Epithelial cell of prostate (primary cell): ENCODE measurements at regions not wholly inside any gene's neighbourhood (a gene's known extent, or its start where the extent isn't known, plus 50 kb on each side); places are given as distances from the start of the nearest gene placed in this dataset.

Experiments used
- DNase-seq: peaks from one replicate; pipeline ENCODE4 v3.0.0-alpha.2; 2011; ENCODE audit warnings: low read depth, low spot score
- H3K27ac ChIP-seq: fragments of 450-650 bp; 2 replicates; pipeline ENCODE4 v1.5.1; 2017; ENCODE audit warnings: mild to moderate bottlenecking

DNA sequence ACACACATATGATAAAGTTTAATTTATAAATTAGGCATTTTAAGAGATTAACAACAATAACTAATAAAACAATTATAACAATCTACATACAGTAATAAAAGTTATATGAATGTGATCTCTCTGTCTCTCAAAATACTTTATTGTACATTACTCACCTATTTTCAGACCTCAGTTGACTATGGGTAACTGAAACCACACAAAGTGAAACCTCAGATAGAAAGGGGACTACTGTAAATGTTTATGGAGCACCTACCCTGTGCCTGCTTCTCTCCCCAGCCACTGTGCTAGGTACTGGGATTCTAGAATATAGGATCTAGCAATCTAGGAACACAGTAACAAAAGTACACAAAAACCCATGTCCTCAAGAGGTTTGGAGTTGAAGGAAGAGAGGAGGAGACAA lies 63.4 kb upstream of the BTN3A2 start:
- no peak overlapping the region for H3K27ac ChIP-seq
- no peak for DNase-seq

DNA sequence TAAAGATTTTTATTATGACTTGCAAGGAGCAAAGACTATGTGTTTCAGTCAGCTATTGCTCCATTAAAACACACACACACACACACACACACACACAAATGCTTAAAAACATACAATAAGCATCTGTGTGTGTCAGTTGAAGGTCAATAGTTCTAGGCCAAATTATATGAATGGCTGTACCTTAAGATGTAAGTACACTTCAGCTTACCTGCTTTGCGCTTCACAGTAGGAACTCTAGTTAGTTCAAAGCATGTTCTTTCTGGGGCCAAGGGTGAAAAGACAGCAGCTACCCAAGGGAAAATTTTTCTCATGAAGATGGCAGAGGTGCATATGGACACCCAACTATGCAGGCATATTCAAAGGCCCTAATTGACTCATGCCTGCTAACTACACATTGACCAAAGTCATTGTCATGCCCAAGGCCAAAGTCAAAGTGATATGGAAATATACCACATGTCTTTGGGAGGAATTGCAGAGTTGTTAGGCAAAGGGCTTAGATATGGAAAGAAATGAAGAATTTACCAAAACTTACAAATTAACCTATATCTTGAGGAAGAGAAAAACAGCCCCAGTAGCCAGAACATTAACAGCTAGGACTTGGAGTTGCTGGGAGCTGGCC lies 61.9 kb upstream of the BTN3A2 start:
- H3K27ac ChIP-seq, result no peak overlapping the region
- DNase-seq, result no peak

DNA sequence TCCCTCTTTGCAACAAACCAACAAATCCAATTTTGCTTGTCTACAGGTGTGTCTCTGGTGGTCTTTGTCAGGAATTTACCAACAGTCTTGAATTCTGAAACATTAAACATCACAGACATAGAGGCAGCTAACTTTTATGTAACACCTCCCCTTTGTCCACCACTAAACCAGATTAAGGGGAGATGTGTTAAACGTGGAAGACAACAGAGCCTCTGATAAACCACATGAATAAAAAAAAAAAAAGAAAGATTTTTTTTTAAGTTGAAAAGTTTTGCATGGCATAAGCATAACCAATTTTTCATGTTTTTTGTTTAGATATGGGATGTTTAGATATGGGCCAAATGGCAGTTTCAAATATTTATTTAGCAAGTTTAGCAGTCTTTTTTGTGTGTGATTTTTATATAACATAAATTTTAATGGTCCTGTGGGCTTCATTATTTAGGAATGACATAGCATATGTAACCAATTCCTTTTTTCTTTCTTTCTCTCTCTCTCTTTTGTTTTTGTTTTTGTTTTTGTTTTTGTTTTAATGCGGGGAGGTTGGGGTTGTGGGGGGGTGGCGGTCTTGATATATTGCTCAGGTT lies 60.7 kb upstream of the BTN3A2 start:
- DNase-seq, result no peak
- H3K27ac ChIP-seq, result peak overlapping the region; percentile 79

DNA sequence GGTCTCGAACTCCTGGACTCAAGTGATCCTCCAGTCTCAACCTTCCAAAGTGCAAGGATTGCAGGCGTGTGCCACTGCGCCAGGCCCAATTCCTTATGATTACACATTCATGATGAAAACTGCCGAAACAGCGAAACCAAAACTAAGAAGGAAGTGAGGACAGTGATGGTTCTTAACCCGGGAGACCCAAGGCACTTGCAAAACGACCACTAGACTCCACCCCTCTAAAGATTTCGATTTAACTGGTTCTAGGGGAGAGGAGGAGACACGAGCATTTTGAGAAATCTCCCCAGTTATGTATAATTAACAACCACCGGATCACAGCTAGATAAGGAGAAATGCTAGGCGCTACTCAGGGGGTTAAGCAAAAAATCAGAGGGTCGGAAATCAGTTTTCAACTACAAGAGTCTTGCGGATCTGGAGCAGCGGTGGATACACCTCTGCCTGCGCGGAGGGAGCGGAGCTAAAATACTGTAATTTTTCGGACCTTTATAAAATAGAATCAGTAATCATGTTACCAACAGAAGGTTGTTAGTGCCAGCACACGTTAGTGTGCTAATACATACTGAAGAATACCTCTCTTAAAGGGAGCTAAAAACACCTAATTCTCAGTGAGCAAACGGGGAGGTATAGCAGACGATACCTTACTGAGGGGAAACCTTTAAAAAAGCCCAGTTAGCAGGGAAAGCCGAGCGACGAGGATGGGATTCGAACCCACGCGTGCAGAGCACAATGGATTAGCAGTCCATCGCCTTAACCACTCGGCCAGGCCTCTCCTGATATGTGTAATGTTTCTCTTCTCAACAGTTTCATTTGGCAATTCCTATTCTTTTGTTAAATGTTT lies 60.0 kb upstream of the BTN3A2 start:
- no peak for DNase-seq
- peak overlapping the region; percentile 79 for H3K27ac ChIP-seq

DNA sequence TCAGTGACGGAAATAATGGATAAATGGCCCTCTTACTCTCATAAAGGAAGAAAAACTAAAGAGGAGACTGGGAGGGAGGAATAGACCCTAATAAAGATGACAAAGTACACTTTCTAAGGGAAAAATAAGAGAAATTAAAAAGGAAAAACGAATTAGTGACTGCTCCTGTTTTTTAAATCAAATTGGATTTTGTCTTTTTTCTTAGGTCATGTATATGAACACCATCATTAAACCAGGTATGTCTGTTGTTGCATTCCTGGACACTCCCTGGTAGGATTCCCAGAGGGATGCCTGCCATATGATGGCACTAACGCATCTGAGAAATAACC lies 59.4 kb upstream of the BTN3A2 start:
- DNase-seq, result no peak
- peak overlapping the region; percentile 79 for H3K27ac ChIP-seq

DNA sequence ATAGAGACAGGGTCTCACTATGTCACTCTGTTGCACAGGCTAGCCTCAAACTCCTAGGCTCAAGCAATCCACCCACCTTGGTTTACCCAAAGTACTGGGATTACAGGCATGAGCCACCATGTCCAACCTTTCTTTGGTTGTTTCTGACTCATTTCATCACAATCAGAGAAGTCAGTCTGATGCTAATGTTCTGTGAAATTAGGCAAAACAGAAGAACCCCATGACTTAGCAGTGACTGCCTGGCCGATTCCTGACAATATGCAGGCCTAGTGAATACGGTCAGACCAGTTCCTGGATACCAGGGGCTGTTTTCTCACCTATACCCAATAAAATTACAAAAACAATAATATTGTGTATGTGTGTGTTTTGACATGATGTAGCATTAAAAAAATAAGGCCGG lies 58.8 kb upstream of the BTN3A2 start:
- DNase-seq, result no peak
- no peak overlapping the region for H3K27ac ChIP-seq

DNA sequence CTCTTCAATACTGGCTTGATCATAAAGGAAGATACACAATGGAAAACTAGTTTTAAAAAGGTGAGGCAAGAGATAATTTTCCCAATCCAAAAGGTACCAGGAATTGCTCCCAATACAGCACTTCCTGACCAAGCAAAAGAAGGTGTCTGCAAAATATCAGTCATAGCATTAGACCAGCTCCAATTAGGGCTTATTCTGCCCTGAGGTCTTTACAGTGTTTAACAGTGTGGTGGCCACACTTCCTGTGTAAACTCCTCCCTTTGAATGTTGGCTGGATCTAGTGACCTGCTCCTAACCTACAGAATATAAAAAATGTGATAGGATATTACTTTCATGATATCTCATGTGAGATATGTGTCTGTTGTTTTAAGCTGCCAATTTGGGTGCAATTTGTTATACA lies 57.1 kb upstream of the BTN3A2 start:
- peak overlapping the region; percentile 12 for H3K27ac ChIP-seq
- DNase-seq, result no peak

DNA sequence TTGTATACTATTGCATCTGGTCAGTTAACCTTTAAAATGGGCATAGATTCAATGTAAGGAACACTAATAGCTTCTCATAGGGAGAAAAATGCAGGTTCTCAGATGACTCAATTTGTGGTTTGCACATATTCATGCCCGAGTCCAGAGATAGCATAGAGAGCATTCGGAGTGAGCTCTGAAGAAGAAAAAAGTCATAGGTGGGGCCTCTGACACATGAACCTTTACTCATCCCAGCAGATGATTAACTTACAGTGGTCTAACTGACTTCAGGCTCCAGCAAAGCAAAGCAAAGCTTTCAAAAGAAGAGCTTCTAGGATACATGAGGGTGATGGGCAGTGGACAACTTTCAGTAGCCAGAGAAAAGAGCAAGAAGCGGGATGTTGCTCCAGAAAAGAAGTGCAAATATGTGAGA lies 55.3 kb upstream of the BTN3A2 start:
- H3K27ac ChIP-seq, result peak overlapping the region; percentile 72
- no peak for DNase-seq

DNA sequence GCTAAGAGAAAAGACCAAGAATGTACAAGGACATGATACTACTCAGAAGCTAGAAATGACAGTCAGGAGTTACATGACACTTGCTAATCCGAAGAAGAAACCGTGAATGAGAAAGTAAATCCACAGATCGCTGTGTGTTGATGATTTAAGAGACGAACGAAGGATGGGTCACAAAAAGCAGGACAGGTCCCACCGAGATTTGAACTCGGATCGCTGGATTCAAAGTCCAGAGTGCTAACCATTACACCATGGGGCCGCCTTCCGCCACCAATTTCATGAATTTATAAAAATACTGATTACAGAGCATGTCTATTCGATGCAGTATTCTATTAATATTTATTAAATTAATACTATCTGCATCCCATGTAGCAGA lies 54.0 kb upstream of the BTN3A2 start:
- H3K27ac ChIP-seq, result peak overlapping the region; percentile 72
- no peak for DNase-seq

DNA sequence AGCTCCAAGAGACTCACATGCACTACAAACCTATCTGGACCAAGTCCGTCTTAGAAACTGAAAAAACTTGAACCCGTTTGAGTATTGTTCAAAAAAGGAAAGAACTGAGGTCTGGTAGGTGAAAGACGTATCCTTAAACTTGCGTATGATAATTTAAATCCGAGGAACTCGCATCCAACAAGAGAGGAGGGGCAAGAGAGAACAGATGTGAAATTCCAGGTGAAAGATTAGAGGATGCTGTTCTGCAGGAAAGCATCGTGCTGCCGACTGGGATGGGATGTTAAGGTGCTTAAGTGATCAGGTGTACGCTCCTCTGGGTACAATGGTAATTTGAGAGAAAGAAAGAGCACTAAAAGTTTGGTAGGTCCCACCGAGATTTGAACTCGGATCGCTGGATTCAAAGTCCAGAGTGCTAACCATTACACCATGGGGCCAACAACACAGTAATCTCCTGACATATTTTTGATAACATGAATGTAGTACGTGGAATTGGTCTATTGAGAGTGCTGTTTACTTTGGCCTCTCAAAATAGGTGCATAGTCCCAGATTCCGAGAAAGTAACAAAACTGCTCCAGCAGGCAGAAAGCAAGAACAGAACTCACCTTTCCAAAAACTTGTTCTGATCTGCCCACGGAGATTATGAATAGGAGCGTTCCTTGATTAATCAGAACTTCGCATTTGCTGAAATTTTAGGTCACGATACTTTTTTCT lies 53.5 kb upstream of the BTN3A2 start:
- DNase-seq, result no peak
- H3K27ac ChIP-seq, result peak overlapping the region; percentile 72

DNA sequence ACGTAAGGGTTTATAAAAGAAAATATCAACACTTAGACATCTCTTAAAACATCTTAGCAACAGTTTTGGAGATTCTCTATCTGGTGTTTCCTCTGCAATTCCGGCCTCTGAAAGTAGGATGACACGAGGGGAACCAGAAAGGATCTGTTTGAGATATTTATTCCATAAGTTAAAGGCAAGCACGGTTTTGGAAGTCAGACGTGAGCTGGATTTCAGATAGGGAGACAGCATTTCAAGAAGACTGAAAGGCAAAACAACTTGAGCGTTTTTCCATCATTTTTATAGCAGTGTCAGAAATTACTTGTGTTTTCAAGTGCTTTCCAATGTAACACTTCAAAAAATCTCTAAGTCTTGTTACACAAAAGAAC lies 52.9 kb upstream of the BTN3A2 start:
- DNase-seq, result no peak
- peak overlapping the region; percentile 72 for H3K27ac ChIP-seq

DNA sequence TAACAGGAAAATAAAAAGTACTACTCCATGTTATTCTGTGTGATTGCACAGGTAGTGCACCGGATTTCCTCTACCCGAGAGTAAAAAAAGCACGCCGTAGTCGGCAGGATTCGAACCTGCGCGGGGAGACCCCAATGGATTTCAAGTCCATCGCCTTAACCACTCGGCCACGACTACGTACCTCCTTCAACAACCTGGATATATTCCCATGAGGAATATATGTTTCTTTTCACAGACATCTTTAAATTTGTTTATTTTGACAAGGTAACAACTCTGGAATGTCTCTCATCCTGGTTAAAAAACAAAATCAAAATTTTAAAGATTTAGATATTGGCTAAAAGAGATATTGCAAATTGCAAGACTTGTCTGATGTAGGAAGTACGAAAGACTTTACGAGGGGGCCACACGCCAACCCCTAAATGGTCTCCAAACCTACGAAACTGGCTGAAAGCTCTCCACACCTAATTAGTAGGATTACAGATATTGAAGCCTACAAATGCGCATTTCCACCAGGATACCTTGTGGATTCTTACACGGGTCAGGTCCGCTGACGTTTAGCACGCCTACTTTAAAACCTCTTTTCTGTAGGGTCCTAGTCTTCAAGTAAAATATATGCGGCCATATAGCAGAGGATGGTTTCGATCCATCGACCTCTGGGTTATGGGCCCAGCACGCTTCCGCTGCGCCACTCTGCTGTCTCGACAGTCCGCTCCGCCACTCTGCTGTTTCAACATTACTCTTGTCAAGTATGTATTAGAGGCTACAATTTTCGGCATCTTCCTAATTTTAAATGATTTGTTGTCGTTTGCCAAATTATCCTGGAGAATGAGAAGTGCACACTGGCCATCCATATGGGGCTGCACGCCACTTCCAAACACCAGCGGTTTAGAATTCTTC lies 52.2 kb upstream of the BTN3A2 start:
- DNase-seq, result no peak
- H3K27ac ChIP-seq, result peak overlapping the region; percentile 72
